ENCODE measurements at regions not wholly inside any gene's neighbourhood (a gene's known extent, or its start where the extent isn't known, plus 50 kb on each side); places are given as distances from the start of the nearest gene placed in this dataset.
"Not testable (repeated sequence)": the region's sequence is repeated elsewhere in the genome, so short reads cannot be mapped to it uniquely, and the experiment has no call there.

- TF ChIP-seq CTCF (conservative IDR thresholded peaks at IDR 0.05) = no peak
Observed at GRCh38 chr2:238507836-238508235, 81.1 kb downstream of the ASB1 start.

GRCh38 chr2:238509151-238509835 is 82.6 kb downstream of the ASB1 start:
- no peak for TF ChIP-seq CTCF (conservative IDR thresholded peaks at IDR 0.05)
- H3K27ac ChIP-seq = no peak overlapping the region

More at GRCh38 chr2:238507836-238508235, 81.1 kb downstream of the ASB1 start:
- H3K27ac ChIP-seq = no peak overlapping the region

- no peak overlapping the region for H3K27ac ChIP-seq
- no peak for TF ChIP-seq CTCF (conservative IDR thresholded peaks at IDR 0.05)
Observed at GRCh38 chr2:238509903-238510302, 83.2 kb downstream of the ASB1 start.

GRCh38 chr2:238510911-238511613 is 84.3 kb downstream of the ASB1 start:
- TF ChIP-seq CTCF (conservative IDR thresholded peaks at IDR 0.05) = no peak
- H3K27ac ChIP-seq = no peak overlapping the region

DNA sequence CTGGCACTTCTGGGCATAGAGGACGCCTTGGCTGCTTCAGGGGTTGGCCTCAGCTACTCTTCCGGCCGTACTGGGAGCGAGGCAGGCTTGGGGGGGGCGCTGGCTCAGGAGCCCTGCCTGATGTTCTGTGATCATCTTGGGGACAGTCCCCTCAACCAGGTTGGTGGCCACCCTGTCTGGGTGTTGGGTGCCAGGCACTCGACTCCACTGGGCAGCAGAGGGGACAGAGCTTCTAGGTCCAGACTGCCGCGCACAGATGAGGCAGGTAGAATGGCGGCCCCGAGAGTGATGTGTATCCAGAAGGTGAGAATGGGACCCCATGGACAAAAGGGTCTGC is 84.9 kb downstream of the ASB1 start:
- TF ChIP-seq CTCF (conservative IDR thresholded peaks at IDR 0.05) = no peak
- no peak overlapping the region for H3K27ac ChIP-seq

DNA sequence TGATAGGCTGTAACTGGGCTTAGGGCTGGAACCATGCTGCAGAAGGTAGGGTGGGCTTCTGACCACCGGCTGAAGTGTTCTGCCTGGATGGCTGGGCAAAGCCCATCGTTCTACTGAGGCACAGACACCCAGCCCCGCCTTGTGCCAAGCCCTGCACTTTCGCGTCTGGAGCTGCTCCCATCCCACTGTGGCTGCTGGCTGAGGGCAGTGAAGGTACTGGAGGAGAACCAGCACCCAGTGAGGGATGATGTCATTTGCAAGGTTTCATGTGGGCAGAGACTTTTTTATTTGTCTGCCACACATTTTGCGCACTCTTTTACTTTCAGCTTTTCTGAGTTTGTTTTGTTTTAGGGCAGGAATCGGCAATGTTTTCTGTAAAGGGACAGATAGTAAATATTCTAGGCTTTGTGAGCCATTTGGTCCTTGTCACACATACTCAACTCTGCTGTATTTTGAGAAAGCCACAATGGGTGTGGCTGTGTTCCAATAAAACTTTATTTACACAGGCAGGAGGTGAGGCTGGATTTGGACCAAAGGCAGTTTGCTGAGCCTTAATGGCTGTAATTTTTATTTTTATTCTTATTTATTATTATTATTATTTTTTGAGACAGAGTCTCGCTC is 85.6 kb downstream of the ASB1 start:
- H3K27ac ChIP-seq = no peak overlapping the region
- no peak for TF ChIP-seq CTCF (conservative IDR thresholded peaks at IDR 0.05)

GRCh38 chr2:238513346-238513745 is 86.6 kb downstream of the ASB1 start:
- peak; percentile 52 for TF ChIP-seq CTCF (conservative IDR thresholded peaks at IDR 0.05)
- H3K27ac ChIP-seq = no peak overlapping the region

- H3K27ac ChIP-seq = not testable (repeated sequence)
Observed at GRCh38 chr2:238514024-238514423, 87.3 kb downstream of the ASB1 start.
